Stimulated activated CD4-positive, alpha-beta T cell treated with anti-CD3 and anti-CD28 coated beads, Interleukin-1b, Interleukin-23, amount 100 ng/mL, for 48 hours (primary cell): ENCODE measurements at regions not wholly inside any gene's neighbourhood (a gene's known extent, or its start where the extent isn't known, plus 50 kb on each side); places are given as distances from the start of the nearest gene placed in this dataset.

ENCODE experiments used
- DNase-seq: peaks from one replicate; pipeline ENCODE4 v3.0.0-alpha.2; 2020

DNA sequence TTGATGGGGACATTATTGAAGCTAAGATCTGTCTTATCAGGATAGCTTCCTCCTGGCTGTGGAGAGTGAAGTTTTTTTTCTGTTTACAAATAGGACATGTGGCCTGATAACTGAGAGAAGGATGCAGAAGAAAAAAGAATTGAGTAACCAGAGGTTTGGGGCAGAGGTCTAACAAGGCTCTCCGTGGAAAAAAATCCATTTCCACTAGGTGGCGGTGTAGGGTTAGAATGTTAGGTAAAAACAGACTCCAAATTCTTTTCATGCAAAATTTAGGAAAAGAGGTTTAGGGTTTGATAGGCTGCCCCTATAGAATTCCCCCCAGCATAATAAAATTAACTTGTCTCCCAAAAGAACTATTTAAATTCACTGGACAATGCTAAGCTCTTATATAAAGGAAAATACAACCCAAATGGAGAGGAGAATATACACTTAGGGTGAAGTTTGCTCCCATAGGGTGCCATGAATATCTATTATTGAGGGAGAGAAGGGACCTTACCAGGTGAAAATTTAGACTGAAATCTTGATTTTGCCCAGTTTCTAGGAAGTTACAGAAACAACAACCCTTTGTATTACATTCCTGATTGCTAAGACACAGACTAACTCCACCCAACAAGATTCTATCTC is 1560.4 kb downstream of the OTOL1 start:
- peak; percentile 4 for DNase-seq

DNA sequence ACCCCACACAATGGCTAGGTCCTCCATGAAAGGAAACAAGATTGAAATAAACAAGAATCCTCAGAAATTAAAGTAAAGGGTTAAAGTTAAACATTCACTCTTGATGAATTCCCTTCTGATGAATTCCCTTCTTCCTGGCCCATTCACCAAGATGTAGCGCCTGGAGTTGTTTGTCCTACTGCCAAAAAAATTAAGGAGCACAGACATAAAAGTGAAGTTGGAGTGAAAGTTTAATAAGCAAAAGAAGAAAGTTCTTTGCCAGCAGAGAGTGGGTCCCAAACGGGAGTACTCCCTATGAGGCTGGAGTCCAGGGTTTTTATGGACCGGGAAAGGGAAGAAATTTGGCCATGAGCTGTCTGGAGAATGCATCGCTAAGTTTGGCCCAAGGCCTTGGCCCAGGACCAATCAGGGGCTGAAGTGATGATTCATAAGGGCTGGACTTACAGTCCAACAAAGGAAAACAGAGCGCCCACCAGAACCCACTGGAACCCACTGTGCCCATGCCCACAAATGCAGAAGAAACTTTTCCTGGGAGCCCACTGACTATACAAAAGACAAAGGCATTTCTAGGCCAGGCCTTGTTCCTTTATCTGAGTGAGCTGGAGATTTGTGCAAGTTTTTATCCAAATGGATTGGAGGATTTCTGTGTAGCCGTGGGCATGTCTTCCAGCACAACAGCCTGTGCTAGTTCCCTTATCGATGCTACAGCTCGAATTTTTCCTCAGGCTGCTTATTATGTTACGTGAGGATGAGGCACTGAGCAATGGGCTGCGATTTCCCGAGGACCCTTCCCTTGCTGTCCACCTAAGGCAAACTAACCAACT is 1561.6 kb downstream of the OTOL1 start:
- DNase-seq, result no peak

DNA sequence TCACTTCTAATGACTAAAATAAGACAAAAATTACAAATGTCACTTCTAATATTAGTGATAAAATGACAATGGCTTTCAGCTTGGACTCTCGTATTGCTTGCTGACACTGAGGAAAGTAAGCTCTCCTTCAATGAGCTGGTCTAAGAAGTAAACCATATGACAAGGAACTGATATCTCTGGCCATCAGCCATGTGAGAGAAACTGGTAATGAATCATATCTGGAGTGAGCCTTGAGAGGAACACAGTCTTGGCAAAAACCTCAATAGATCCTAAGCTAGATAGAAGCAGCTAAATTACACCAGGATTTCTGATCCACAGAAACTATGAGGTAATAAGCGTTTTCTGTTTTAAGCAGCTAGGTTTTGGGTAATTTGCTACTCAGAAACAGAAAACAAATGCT is 1575.1 kb downstream of the OTOL1 start:
- no peak for DNase-seq
